ENCODE measurements at regions not wholly inside any gene's neighbourhood (a gene's known extent, or its start where the extent isn't known, plus 50 kb on each side); places are given as distances from the start of the nearest gene placed in this dataset.

- TF ChIP-seq, protein P1, sequence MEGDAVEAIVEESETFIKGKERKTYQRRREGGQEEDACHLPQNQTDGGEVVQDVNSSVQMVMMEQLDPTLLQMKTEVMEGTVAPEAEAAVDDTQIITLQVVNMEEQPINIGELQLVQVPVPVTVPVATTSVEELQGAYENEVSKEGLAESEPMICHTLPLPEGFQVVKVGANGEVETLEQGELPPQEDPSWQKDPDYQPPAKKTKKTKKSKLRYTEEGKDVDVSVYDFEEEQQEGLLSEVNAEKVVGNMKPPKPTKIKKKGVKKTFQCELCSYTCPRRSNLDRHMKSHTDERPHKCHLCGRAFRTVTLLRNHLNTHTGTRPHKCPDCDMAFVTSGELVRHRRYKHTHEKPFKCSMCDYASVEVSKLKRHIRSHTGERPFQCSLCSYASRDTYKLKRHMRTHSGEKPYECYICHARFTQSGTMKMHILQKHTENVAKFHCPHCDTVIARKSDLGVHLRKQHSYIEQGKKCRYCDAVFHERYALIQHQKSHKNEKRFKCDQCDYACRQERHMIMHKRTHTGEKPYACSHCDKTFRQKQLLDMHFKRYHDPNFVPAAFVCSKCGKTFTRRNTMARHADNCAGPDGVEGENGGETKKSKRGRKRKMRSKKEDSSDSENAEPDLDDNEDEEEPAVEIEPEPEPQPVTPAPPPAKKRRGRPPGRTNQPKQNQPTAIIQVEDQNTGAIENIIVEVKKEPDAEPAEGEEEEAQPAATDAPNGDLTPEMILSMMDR (IDR thresholded peaks at IDR 0.05; ENCODE audit: low read depth, low read length, poor library complexity, severe bottlenecking), result no peak
- TF ChIP-seq EZH2phosphoT487 (IDR thresholded peaks at IDR 0.05; ENCODE audit: borderline replicate concordance, low read length), result no peak
These were observed 366.7 kb upstream of the SOX11 start for GRCh38 chr2:5325523-5325922.
